IMR-90 (cell line): ENCODE measurements at regions not wholly inside any gene's neighbourhood (a gene's known extent, or its start where the extent isn't known, plus 50 kb on each side); places are given as distances from the start of the nearest gene placed in this dataset.

Experiments
- ATAC-seq: fragments of 200-7000 bp; cut with Tn5 transposase; 2 replicates; pipeline ENCODE4 v1.9.1; 2020; ENCODE audit warnings: low read depth, mild to moderate bottlenecking, moderate library complexity
- BruUV-seq: library from RNA; stranded (reverse); fragments of 400-500 nt; replicated peaks from 2 replicates; lab custom pipeline; 2021; lab: Mats Ljungman, UMichigan
- CTCF ChIA-PET: fragments of 300-600 bp; formaldehyde crosslinking; extraction: SDS; loops from one replicate; lab custom pipeline; 2021; ENCODE audit warnings: antibody characterized with exemption; lab: Yijun Ruan, JAX
- POLR2A ChIA-PET: fragments of 300-600 bp; sonication (Branson Sonifier 250); formaldehyde crosslinking; loops from one replicate; lab custom pipeline; 2022; ENCODE audit warnings: antibody characterized with exemption; ENCODE audit not compliant: unreplicated experiment; lab: Charles Lee
- DNase-seq: peaks from one replicate; pipeline ENCODE4 v3.0.0; 2013
- H2AFZ ChIP-seq: replicated peaks from 2 replicates; pipeline ENCODE3; 2013; ENCODE audit warnings: low read length, mild to moderate bottlenecking; ENCODE audit not compliant: poor library complexity
- H2AK5ac ChIP-seq: 2 replicates; pipeline ENCODE4 v1.6.1; 2013; ENCODE audit warnings: low read depth, low read length, inconsistent platforms
- H2AK9ac ChIP-seq: replicated peaks from 2 replicates; pipeline ENCODE3; 2013; ENCODE audit warnings: mild to moderate bottlenecking, low read depth, low read length, moderate library complexity; ENCODE audit not compliant: poor library complexity
- H2BK120ac ChIP-seq: 2 replicates; pipeline ENCODE4 v1.6.1; 2013; ENCODE audit warnings: low read depth, low read length, inconsistent platforms
- H2BK15ac ChIP-seq: 3 replicates; pipeline ENCODE4 v1.6.1; 2013; ENCODE audit warnings: low read depth, low read length, inconsistent platforms
- H2BK20ac ChIP-seq: 2 replicates; pipeline ENCODE4 v1.6.1; 2013; ENCODE audit warnings: low read depth, mild to moderate bottlenecking, inconsistent platforms, low read length, moderate library complexity
- H2BK5ac ChIP-seq: 2 replicates; pipeline ENCODE4 v1.6.1; 2013; ENCODE audit warnings: mild to moderate bottlenecking, low read depth, low read length, inconsistent platforms; ENCODE audit not compliant: poor library complexity, severe bottlenecking
- H3K14ac ChIP-seq: replicated peaks from 2 replicates; pipeline ENCODE4 v1.6.1; 2013; ENCODE audit warnings: low read depth, low read length, inconsistent platforms
- H3K18ac ChIP-seq: 2 replicates; pipeline ENCODE4 v1.6.1; 2013; ENCODE audit warnings: low read depth, low read length, control low read depth
- H3K23ac ChIP-seq: 2 replicates; pipeline ENCODE4 v1.6.1; 2013; ENCODE audit warnings: low read depth, low read length, inconsistent platforms
- H3K27ac ChIP-seq: 2 replicates; pipeline ENCODE4 v1.5.1; 2013; ENCODE audit warnings: mild to moderate bottlenecking, control low read depth, low read length; ENCODE audit not compliant: insufficient read depth
- H3K27me3 ChIP-seq: 2 replicates; pipeline ENCODE4 v1.6.1; 2013; ENCODE audit warnings: low read length; ENCODE audit not compliant: control insufficient read depth, insufficient read depth
- H3K36me3 ChIP-seq: 2 replicates; pipeline ENCODE4 v1.6.1; 2013; ENCODE audit warnings: low read length, mixed read lengths; ENCODE audit not compliant: control insufficient read depth, insufficient read depth
- H3K4ac ChIP-seq: 2 replicates; pipeline ENCODE4 v1.6.1; 2013; ENCODE audit warnings: low read depth, low read length, inconsistent platforms
- H3K4me1 ChIP-seq: 2 replicates; pipeline ENCODE4 v1.6.1; 2013; ENCODE audit warnings: low read length, mixed read lengths; ENCODE audit not compliant: control insufficient read depth, insufficient read depth
- H3K4me2 ChIP-seq: 2 replicates; pipeline ENCODE4 v1.6.1; 2013; ENCODE audit warnings: low read depth, mild to moderate bottlenecking, control low read depth, low read length, moderate library complexity
- H3K4me3 ChIP-seq: 2 replicates; pipeline ENCODE4 v1.5.1; 2013; ENCODE audit warnings: low read depth, mild to moderate bottlenecking, control low read depth, low read length, moderate library complexity; ENCODE audit not compliant: insufficient read depth
- H3K56ac ChIP-seq: 2 replicates; pipeline ENCODE4 v1.6.1; 2013; ENCODE audit warnings: low read length, inconsistent platforms; ENCODE audit not compliant: insufficient read depth; ENCODE audit errors: extremely low read depth
- H3K79me1 ChIP-seq, 2 experiments: 2 replicates each; pipeline ENCODE4 v1.6.1; 2013; ENCODE audit warnings: low read length in 2 of 2, inconsistent platforms in 1 of 2, low read depth in 1 of 2
- H3K9ac ChIP-seq: 2 replicates; pipeline ENCODE4 v1.6.1; 2013; ENCODE audit warnings: low read depth, low read length, control low read depth
- H3K9me1 ChIP-seq: 2 replicates; pipeline ENCODE4 v1.6.1; 2013; ENCODE audit warnings: low read length, inconsistent platforms; ENCODE audit not compliant: insufficient read depth
- H3K9me3 ChIP-seq: 2 replicates; pipeline ENCODE4 v1.6.1; 2013; ENCODE audit warnings: low read length; ENCODE audit not compliant: control insufficient read depth, insufficient read depth
- H4K20me1 ChIP-seq: 2 replicates; pipeline ENCODE4 v1.6.1; 2013; ENCODE audit warnings: low read length, inconsistent platforms; ENCODE audit not compliant: insufficient read depth
- H4K5ac ChIP-seq: 2 replicates; pipeline ENCODE4 v1.6.1; 2013; ENCODE audit warnings: mild to moderate bottlenecking, low read depth, low read length, control low read depth
- H4K8ac ChIP-seq, 2 experiments: 2 replicates each; pipeline ENCODE4 v1.6.1; 2013; ENCODE audit warnings: low read depth in 2 of 2, low read length in 2 of 2, control low read depth in 1 of 2, inconsistent platforms in 1 of 2
- H4K91ac ChIP-seq: 2 replicates; pipeline ENCODE4 v1.6.1; 2013; ENCODE audit warnings: low read depth, low read length, inconsistent platforms; ENCODE audit not compliant: insufficient read depth
- BHLHE40 ChIP-seq: fragments of 150-350 bp; IDR thresholded peaks from 2 replicates; pipeline ENCODE4 v1.6.1; 2016; ENCODE audit warnings: mild to moderate bottlenecking, low read depth, low read length
- CEBPB ChIP-seq: IDR thresholded peaks from 2 replicates; pipeline ENCODE4 v1.6.1; 2012; ENCODE audit warnings: low read depth, low read length, improper control_type of control experiment
- CHD1 ChIP-seq: IDR thresholded peaks from 2 replicates; pipeline ENCODE4 v1.6.1; 2012; ENCODE audit warnings: low read depth, low read length, improper control_type of control experiment
- CTCF ChIP-seq: conservative IDR thresholded peaks from 2 replicates; pipeline ENCODE4 v1.5.1; 2012; ENCODE audit warnings: mild to moderate bottlenecking, low read depth, low read length, improper control_type of control experiment
- FOS ChIP-seq: fragments of 150-350 bp; IDR thresholded peaks from 2 replicates; pipeline ENCODE4 v1.6.1; 2016; ENCODE audit warnings: low read depth, low read length
- MAFK ChIP-seq: IDR thresholded peaks from 2 replicates; pipeline ENCODE4 v1.6.1; 2012; ENCODE audit warnings: low read depth, low read length, improper control_type of control experiment
- MAZ ChIP-seq: IDR thresholded peaks from 2 replicates; pipeline ENCODE4 v1.6.1; 2012; ENCODE audit warnings: low read depth, mild to moderate bottlenecking, low read length, improper control_type of control experiment, moderate library complexity, borderline replicate concordance
- MXI1 ChIP-seq: IDR thresholded peaks from 2 replicates; pipeline ENCODE4 v1.6.1; 2012; ENCODE audit warnings: low read depth, mild to moderate bottlenecking, low read length, moderate library complexity, borderline replicate concordance
- NFE2L2 ChIP-seq: fragments of 150-350 bp; IDR thresholded peaks from 2 replicates; pipeline ENCODE4 v1.6.1; 2016; ENCODE audit warnings: low read depth, mild to moderate bottlenecking, low read length
- POLR2A ChIP-seq: IDR thresholded peaks from 2 replicates; pipeline ENCODE4 v1.6.1; 2012; ENCODE audit warnings: mild to moderate bottlenecking, low read depth, low read length
- RAD21 ChIP-seq: IDR thresholded peaks from 2 replicates; pipeline ENCODE4 v1.6.1; 2012; ENCODE audit warnings: low read length, improper control_type of control experiment
- RCOR1 ChIP-seq: IDR thresholded peaks from 2 replicates; pipeline ENCODE4 v1.6.1; 2012; ENCODE audit warnings: mild to moderate bottlenecking, low read length, improper control_type of control experiment; ENCODE audit not compliant: insufficient replicate concordance
- RFX5 ChIP-seq: IDR thresholded peaks from 2 replicates; pipeline ENCODE4 v1.8.0; 2012; ENCODE audit warnings: low read depth, mild to moderate bottlenecking, low read length, moderate library complexity
- SMC3 ChIP-seq: fragments of 150-350 bp; IDR thresholded peaks from 2 replicates; pipeline ENCODE4 v1.6.1; 2016; ENCODE audit warnings: low read depth, mild to moderate bottlenecking, antibody characterized with exemption, low read length, moderate library complexity
- USF2 ChIP-seq: fragments of 150-350 bp; IDR thresholded peaks from 2 replicates; pipeline ENCODE4 v1.6.1; 2017; ENCODE audit warnings: mild to moderate bottlenecking, antibody characterized with exemption, low read length, low read depth
- WGBS, 2 experiments: methylation state at CpG; one replicate each; pipeline versions ENCODE4 v1.1.5 to v1.1.7; 2013; ENCODE audit warnings: missing lambda C conversion rate in 2 of 2; ENCODE audit not compliant: insufficient read length in 1 of 2; ENCODE audit errors: extremely low coverage in 2 of 2; 5-methylcytosine and 5-hydroxymethylcytosine counted together
- dilution Hi-C: fragments of 300-500 bp; cut with HindIII; formaldehyde crosslinking; loops from one replicate; pipeline ENCODE4 v1.14.3; 2018; ENCODE audit warnings: low sequenced_read_pairs; ENCODE audit not compliant: unreplicated experiment
- in situ Hi-C: fragments of 300-500 bp; cut with MboI; formaldehyde crosslinking; loops from 3 replicates; pipeline ENCODE4 v1.14.3; 2019; ENCODE audit warnings: low sequenced_read_pairs, inconsistent platforms, mixed read lengths
- intact Hi-C: fragments of 100-400 bp; cut with micrococcal nuclease; formaldehyde crosslinking; loops from 2 replicates; pipeline ENCODE4 v1.10.0; 2022
- TF ChIP-seq, protein P1 (sequence below): fragments of 150-350 bp; IDR thresholded peaks from 2 replicates; pipeline ENCODE4 v1.6.1; 2016; ENCODE audit warnings: low read depth, mild to moderate bottlenecking, low read length, moderate library complexity, borderline replicate concordance

DNA sequence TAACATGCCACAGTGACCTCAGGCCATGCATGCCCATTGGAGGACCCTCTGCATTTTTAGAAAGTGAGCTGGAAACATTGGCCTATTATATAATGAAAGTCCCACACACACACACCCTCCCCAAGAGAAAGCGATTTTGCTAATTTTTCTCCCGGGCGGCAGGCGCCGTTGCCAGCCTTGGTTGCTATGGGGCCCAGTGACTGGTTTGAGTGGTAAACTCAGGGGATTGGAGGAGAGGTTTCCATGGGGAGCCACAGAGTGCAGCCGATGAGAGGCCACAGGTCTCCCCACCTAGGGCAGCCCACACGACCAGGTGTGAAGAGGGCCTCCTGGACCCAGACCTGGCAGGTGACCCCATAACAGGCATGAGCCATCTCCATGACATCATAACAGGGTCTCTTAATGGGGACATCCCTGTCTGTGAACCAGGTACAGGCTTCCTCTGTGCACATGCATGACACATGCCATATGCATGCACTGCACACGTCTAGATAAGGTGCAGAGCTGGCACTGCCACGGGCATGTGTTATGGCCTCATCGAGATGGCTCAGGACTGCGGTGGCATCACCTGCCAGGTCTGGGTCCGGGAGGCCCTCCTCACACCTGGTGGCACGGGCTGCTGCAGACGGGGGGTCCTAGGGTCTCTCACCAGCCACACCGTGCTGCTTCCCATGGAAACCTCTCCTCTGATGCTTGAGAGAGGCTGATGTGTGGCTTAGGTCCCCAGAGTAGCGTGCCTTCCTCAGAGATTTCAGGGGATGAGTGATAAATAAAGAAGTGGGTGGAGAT is 144.1 kb downstream of the RBFOX3 start:
- in situ Hi-C loops: no loop called here
- 69% methylated on average over 4 of the region's 16 CpGs; no CpG with 5 or more reads in 1 of the 2 experiments for WGBS, 2 experiments

More for the DNA sequence above, 144.1 kb downstream of the RBFOX3 start:
- H4K5ac ChIP-seq: no peak overlapping the region
- intact Hi-C loops: no loop called here
- H4K8ac ChIP-seq: no peak overlapping the region
- no peak overlapping the region for H3K23ac ChIP-seq
- H2BK15ac ChIP-seq: no peak overlapping the region
- H2BK20ac ChIP-seq: no peak overlapping the region
- H3K9me3 ChIP-seq: no peaks in the 10 kb centered on the region
- no peak overlapping the region for H2BK120ac ChIP-seq
- no peaks in the 10 kb centered on the region for H3K9me1 ChIP-seq
- no peaks in the 10 kb centered on the region for H3K79me1 ChIP-seq
- H3K4me2 ChIP-seq: no peak overlapping the region
- no peak overlapping the region for H3K56ac ChIP-seq
- no peak overlapping the region for H3K4ac ChIP-seq
- no peak overlapping the region for H2BK5ac ChIP-seq
- H2AK5ac ChIP-seq: no peak overlapping the region
- ChIA-PET CTCF (no interaction called here), POLR2A (no interaction called here)
- BruUV-seq: no TSS peak
- dilution Hi-C loops: no loop called here
- H3K4me3 ChIP-seq: no peak overlapping the region
- H3K4me1 ChIP-seq: no peaks in the 10 kb centered on the region
- H4K20me1 ChIP-seq: no peaks in the 10 kb centered on the region
- TF ChIP-seq CEBPB: no peak
- TF ChIP-seq USF2: no peak
- TF ChIP-seq SMC3: no peak
- TF ChIP-seq CTCF: no peak
- TF ChIP-seq NFE2L2: no peak
- TF ChIP-seq BHLHE40: no peak
- no peak for TF ChIP-seq POLR2A
- TF ChIP-seq, protein P1, sequence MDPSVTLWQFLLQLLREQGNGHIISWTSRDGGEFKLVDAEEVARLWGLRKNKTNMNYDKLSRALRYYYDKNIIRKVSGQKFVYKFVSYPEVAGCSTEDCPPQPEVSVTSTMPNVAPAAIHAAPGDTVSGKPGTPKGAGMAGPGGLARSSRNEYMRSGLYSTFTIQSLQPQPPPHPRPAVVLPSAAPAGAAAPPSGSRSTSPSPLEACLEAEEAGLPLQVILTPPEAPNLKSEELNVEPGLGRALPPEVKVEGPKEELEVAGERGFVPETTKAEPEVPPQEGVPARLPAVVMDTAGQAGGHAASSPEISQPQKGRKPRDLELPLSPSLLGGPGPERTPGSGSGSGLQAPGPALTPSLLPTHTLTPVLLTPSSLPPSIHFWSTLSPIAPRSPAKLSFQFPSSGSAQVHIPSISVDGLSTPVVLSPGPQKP: no peak
- TF ChIP-seq MXI1: no peak
- TF ChIP-seq RCOR1: no peak
- TF ChIP-seq CHD1: no peak
- no peak for TF ChIP-seq MAZ
- TF ChIP-seq FOS: no peak
- TF ChIP-seq RAD21: no peak
- no peak for TF ChIP-seq RFX5
- no peak for TF ChIP-seq MAFK
- H2AFZ ChIP-seq: no peak overlapping the region
- no peak overlapping the region for H3K27ac ChIP-seq
- no peak overlapping the region for H2AK9ac ChIP-seq
- no peak overlapping the region for H4K91ac ChIP-seq
- no peaks in the 10 kb centered on the region for H3K27me3 ChIP-seq
- no peak overlapping the region for H3K18ac ChIP-seq
- ATAC-seq (no peak), DNase-seq (no peak)
- H3K14ac ChIP-seq: no peak overlapping the region
- H3K9ac ChIP-seq: no peak overlapping the region
- no peaks in the 10 kb centered on the region for H3K36me3 ChIP-seq
